HG02884 (cell line): ENCODE measurements at regions not wholly inside any gene's neighbourhood (a gene's known extent, or its start where the extent isn't known, plus 50 kb on each side); places are given as distances from the start of the nearest gene placed in this dataset.

Source experiments
- ATAC-seq: cut with Tn5 transposase; IDR thresholded peaks from one replicate; pipeline ENCODE4 v1.9.1; 2021; ENCODE audit warnings: mild to moderate bottlenecking, moderate library complexity; ENCODE audit not compliant: unreplicated experiment

GRCh38 chr4:23741681-23742191 is 148.1 kb downstream of the PPARGC1A start:
- no peak for ATAC-seq

- ATAC-seq, result no peak
Observed at GRCh38 chr4:23737571-23737970, 152.3 kb downstream of the PPARGC1A start.

- ATAC-seq, result no peak
Observed at GRCh38 chr4:23736466-23736865, 153.4 kb downstream of the PPARGC1A start.

GRCh38 chr4:23734000-23734399 is 155.8 kb downstream of the PPARGC1A start:
- ATAC-seq, result no peak

GRCh38 chr4:23733476-23733875 is 156.4 kb downstream of the PPARGC1A start:
- no peak for ATAC-seq

- ATAC-seq, result no peak
Observed at GRCh38 chr4:23730998-23731397, 158.8 kb downstream of the PPARGC1A start.

- no peak for ATAC-seq
Observed at GRCh38 chr4:23728971-23729370, 160.9 kb downstream of the PPARGC1A start.

GRCh38 chr4:23728393-23728792 is 161.5 kb downstream of the PPARGC1A start:
- no peak for ATAC-seq

- no peak for ATAC-seq
Observed at GRCh38 chr4:23720556-23720955, 169.3 kb downstream of the PPARGC1A start.

GRCh38 chr4:23718435-23718834 is 171.4 kb downstream of the PPARGC1A start:
- no peak for ATAC-seq

- no peak for ATAC-seq
Observed at GRCh38 chr4:23717528-23718248, 172.2 kb downstream of the PPARGC1A start.

- no peak for ATAC-seq
Observed at GRCh38 chr4:23710298-23710697, 179.5 kb downstream of the PPARGC1A start.

GRCh38 chr4:23707652-23708026 is 182.2 kb downstream of the PPARGC1A start:
- no peak for ATAC-seq

GRCh38 chr4:23706972-23707651 is 182.7 kb downstream of the PPARGC1A start:
- ATAC-seq, result no peak

GRCh38 chr4:23700197-23700596 is 189.7 kb downstream of the PPARGC1A start:
- ATAC-seq, result no peak

- ATAC-seq, result no peak
Observed at GRCh38 chr4:23697722-23698121, 192.1 kb downstream of the PPARGC1A start.

- no peak for ATAC-seq
Observed at GRCh38 chr4:23697001-23697528, 192.8 kb downstream of the PPARGC1A start.

- no peak for ATAC-seq
Observed at GRCh38 chr4:23686169-23686897, 203.5 kb downstream of the PPARGC1A start.

GRCh38 chr4:23685471-23685870 is 204.4 kb downstream of the PPARGC1A start:
- ATAC-seq, result no peak

- ATAC-seq, result no peak
Observed at GRCh38 chr4:23680671-23681518, 209.0 kb downstream of the PPARGC1A start.
